Mesenchymal stem cell (in vitro differentiated cells and primary cell): ENCODE measurements at regions not wholly inside any gene's neighbourhood (a gene's known extent, or its start where the extent isn't known, plus 50 kb on each side); places are given as distances from the start of the nearest gene placed in this dataset.

Experiments used
- DNase-seq: peaks from one replicate; pipeline ENCODE4 v3.0.0-alpha.2; 2013
- H2AFZ ChIP-seq: one replicate; pipeline ENCODE4 v1.6.1; 2013; ENCODE audit warnings: low read depth, mild to moderate bottlenecking, control low read depth, inconsistent platforms, low read length, moderate library complexity
- H2AK5ac ChIP-seq: 2 replicates; pipeline ENCODE4 v1.6.1; 2013; ENCODE audit warnings: low read length, moderate library complexity, mild to moderate bottlenecking, inconsistent platforms; ENCODE audit not compliant: severe bottlenecking
- H2BK120ac ChIP-seq: one replicate; pipeline ENCODE4 v1.6.1; 2013; ENCODE audit warnings: low read depth, mild to moderate bottlenecking, inconsistent platforms, low read length, moderate library complexity
- H2BK12ac ChIP-seq, 2 experiments: one replicate each; pipeline ENCODE4 v1.6.1; 2013; ENCODE audit warnings: inconsistent platforms in 2 of 2, low read length in 2 of 2, mild to moderate bottlenecking in 2 of 2, moderate library complexity in 2 of 2, control low read depth in 1 of 2
- H2BK15ac ChIP-seq: one replicate; pipeline ENCODE4 v1.6.1; 2013; ENCODE audit warnings: mild to moderate bottlenecking, low read depth, inconsistent platforms; ENCODE audit not compliant: poor library complexity, severe bottlenecking
- H2BK5ac ChIP-seq: 2 replicates; pipeline ENCODE4 v1.6.1; 2013; ENCODE audit warnings: low read depth, mild to moderate bottlenecking, low read length, control low read depth, inconsistent platforms; ENCODE audit not compliant: poor library complexity, severe bottlenecking
- H3K14ac ChIP-seq, 2 experiments: one replicate each; pipeline ENCODE4 v1.6.1; 2013; ENCODE audit warnings: inconsistent platforms in 2 of 2, low read length in 2 of 2, control low read depth in 1 of 2, mild to moderate bottlenecking in 1 of 2, moderate library complexity in 1 of 2
- H3K18ac ChIP-seq, 2 experiments: one replicate each; pipeline ENCODE4 v1.6.1; 2013; ENCODE audit warnings: inconsistent platforms in 2 of 2, low read length in 2 of 2, control low read depth in 1 of 2, low read depth in 1 of 2, mild to moderate bottlenecking in 1 of 2
- H3K23ac ChIP-seq, 2 experiments: one replicate each; pipeline ENCODE4 v1.6.1; 2013; ENCODE audit warnings: inconsistent platforms in 2 of 2, low read length in 2 of 2, mild to moderate bottlenecking in 2 of 2, moderate library complexity in 2 of 2, control low read depth in 1 of 2
- H3K27ac ChIP-seq: 2 replicates; pipeline ENCODE4 v1.5.1; 2013; ENCODE audit warnings: mild to moderate bottlenecking, moderate library complexity, low read length, control low read depth, inconsistent platforms; ENCODE audit not compliant: poor library complexity, severe bottlenecking
- H3K27me3 ChIP-seq, 2 experiments: 2 replicates each; pipeline versions ENCODE4 v1.6.1 to v1.7.0; 2013; ENCODE audit warnings: low read length in 2 of 2, mild to moderate bottlenecking in 2 of 2, moderate library complexity in 2 of 2, control low read depth in 1 of 2, inconsistent platforms in 1 of 2; ENCODE audit not compliant: control insufficient read depth in 1 of 2, insufficient read depth in 1 of 2
- H3K36me3 ChIP-seq, 2 experiments: 2 replicates each; pipeline versions ENCODE4 v1.6.1 to v1.7.0; 2013; ENCODE audit warnings: low read length in 2 of 2, control low read depth in 1 of 2, inconsistent platforms in 1 of 2, low read depth in 1 of 2, mild to moderate bottlenecking in 1 of 2; ENCODE audit not compliant: insufficient read depth in 2 of 2, control insufficient read depth in 1 of 2
- H3K4ac ChIP-seq, 2 experiments: one replicate each; pipeline ENCODE4 v1.6.1; 2013; ENCODE audit warnings: inconsistent platforms in 2 of 2, low read length in 2 of 2, mild to moderate bottlenecking in 2 of 2, moderate library complexity in 2 of 2, control low read depth in 1 of 2, low read depth in 1 of 2
- H3K4me1 ChIP-seq: 2 replicates; pipeline ENCODE4 v1.6.1; 2013; ENCODE audit warnings: low read depth, low read length, control low read depth; ENCODE audit not compliant: control insufficient read depth, insufficient read depth
- H3K4me2 ChIP-seq: 2 replicates; pipeline ENCODE4 v1.6.1; 2013; ENCODE audit warnings: low read length, mild to moderate bottlenecking, inconsistent platforms; ENCODE audit not compliant: poor library complexity, severe bottlenecking
- H3K4me3 ChIP-seq, 2 experiments: 2 replicates each; pipeline versions ENCODE4 v1.5.1 to v1.7.0; 2013; ENCODE audit warnings: low read length in 2 of 2, mild to moderate bottlenecking in 2 of 2, control low read depth in 1 of 2, low read depth in 1 of 2; ENCODE audit not compliant: insufficient read depth in 1 of 2
- H3K79me1 ChIP-seq: replicated peaks from 2 replicates; pipeline ENCODE4 v1.6.1; 2013; ENCODE audit warnings: mild to moderate bottlenecking, control low read depth, low read length, inconsistent platforms; ENCODE audit not compliant: poor library complexity, severe bottlenecking
- H3K9ac ChIP-seq: 2 replicates; pipeline ENCODE4 v1.7.0; 2013; ENCODE audit warnings: mild to moderate bottlenecking, low read length, moderate library complexity
- H3K9me3 ChIP-seq: 2 replicates; pipeline ENCODE4 v1.7.0; 2013; ENCODE audit warnings: mild to moderate bottlenecking, low read length; ENCODE audit not compliant: control insufficient read depth
- H4K8ac ChIP-seq: one replicate; pipeline ENCODE4 v1.6.1; 2013; ENCODE audit warnings: inconsistent platforms, mild to moderate bottlenecking, low read length, moderate library complexity
- H4K91ac ChIP-seq: one replicate; pipeline ENCODE4 v1.6.1; 2013; ENCODE audit warnings: mild to moderate bottlenecking, low read length, inconsistent platforms
- WGBS: methylation state at CpG from one replicate; pipeline ENCODE4 v1.1.7; 2013; ENCODE audit warnings: mixed read lengths; 5-methylcytosine and 5-hydroxymethylcytosine counted together

DNA sequence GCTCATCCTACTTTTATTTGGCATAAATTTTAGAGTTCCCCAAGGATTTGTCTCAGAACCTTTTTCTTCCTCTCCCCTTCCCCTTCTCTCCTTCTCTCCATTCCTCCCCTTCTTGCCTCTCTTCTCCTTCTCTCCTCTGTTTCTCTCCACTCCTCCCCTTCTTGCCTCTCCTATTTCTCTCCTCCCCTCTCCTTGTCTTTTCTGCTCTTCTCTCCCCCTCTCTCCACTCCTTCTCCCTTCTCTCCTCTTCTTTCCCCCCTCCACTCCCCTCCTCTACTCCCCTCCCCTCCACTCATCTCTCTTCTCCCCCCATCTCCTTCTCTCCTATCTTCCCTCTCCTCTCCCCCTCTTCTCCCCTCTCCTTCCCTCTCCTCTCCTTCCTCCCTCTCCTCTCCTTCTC, 142.7 kb downstream of the CCDC71L start:
- H3K79me1 ChIP-seq = no peaks in the 10 kb centered on the region
- no peak overlapping the region for H3K18ac ChIP-seq
- H2AFZ ChIP-seq = no peak overlapping the region
- H3K4ac ChIP-seq = no peak overlapping the region
- no peak overlapping the region for H2BK15ac ChIP-seq
- no peak overlapping the region for H3K9ac ChIP-seq
- H3K4me1 ChIP-seq = no peaks in the 10 kb centered on the region
- H3K9me3 ChIP-seq = no peaks in the 10 kb centered on the region
- peaks cover 4 to 26% of the 10 kb centered on the region in 2 experiments for H3K27me3 ChIP-seq
- no peak overlapping the region for H4K91ac ChIP-seq
- H3K36me3 ChIP-seq = no peaks in the 10 kb centered on the region
- no peak overlapping the region for H4K8ac ChIP-seq
- no peak overlapping the region for H2BK120ac ChIP-seq
- no peak for DNase-seq
- no peak overlapping the region for H2AK5ac ChIP-seq
- H3K4me3 ChIP-seq = no peak overlapping the region
- H3K14ac ChIP-seq = no peak overlapping the region
- no peak overlapping the region for H3K4me2 ChIP-seq
- H3K23ac ChIP-seq = no peak overlapping the region
- no peak overlapping the region for H2BK5ac ChIP-seq
- H3K27ac ChIP-seq = no peak overlapping the region
- no peak overlapping the region for H2BK12ac ChIP-seq

DNA sequence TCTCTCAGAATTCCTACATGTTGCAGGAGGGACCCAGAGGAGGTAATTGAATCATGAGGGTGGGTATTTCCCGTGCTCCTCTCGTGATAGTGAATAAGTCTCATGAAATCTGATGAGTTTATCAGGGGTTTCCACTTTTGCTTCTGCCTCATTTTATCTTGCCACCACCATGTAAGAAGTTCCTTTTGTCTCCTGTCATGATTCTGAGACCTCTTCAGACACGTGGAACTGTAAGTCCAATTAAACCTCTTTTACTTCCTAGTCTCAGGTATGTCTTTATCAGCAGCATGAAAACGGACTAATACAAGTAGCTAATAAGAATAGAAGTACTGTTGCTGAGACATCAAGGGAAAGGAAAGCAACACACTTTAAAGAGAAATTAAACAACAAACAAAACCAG, 143.4 kb downstream of the CCDC71L start:
- Histone ChIP-seq H2AFZ (no peak overlapping the region), H3K4me1 (no peaks in the 10 kb centered on the region), H3K79me1 (no peaks in the 10 kb centered on the region), H3K9ac (no peak overlapping the region), H2BK15ac (no peak overlapping the region), H3K4ac (no peak overlapping the region), H3K9me3 (no peaks in the 10 kb centered on the region), H3K18ac (no peak overlapping the region), H3K14ac (no peak overlapping the region), H3K4me2 (no peak overlapping the region), H3K4me3 (no peak overlapping the region), H4K91ac (no peak overlapping the region), H4K8ac (no peak overlapping the region), H3K23ac (no peak overlapping the region), H2BK5ac (no peak overlapping the region), H3K27me3 (peaks cover 4 to 26% of the 10 kb centered on the region in 2 experiments), H2BK120ac (no peak overlapping the region), H2AK5ac (no peak overlapping the region), H3K36me3 (no peaks in the 10 kb centered on the region), H3K27ac (no peak overlapping the region), H2BK12ac (no peak overlapping the region)
- no peak for DNase-seq
- WGBS = 85% methylated on average over 4 of the region's 4 CpGs

- Histone ChIP-seq H2BK120ac (no peak overlapping the region), H3K4me3 (peak overlapping the region in 1 of 2 experiments; percentile 16), H2BK5ac (no peak overlapping the region), H3K27ac (no peak overlapping the region), H3K27me3 (peaks cover 4 to 26% of the 10 kb centered on the region in 2 experiments), H3K4me1 (no peaks in the 10 kb centered on the region), H2BK15ac (no peak overlapping the region), H3K14ac (no peak overlapping the region), H3K23ac (no peak overlapping the region), H4K91ac (no peak overlapping the region), H3K18ac (no peak overlapping the region), H2AFZ (no peak overlapping the region), H2BK12ac (no peak overlapping the region), H3K36me3 (no peaks in the 10 kb centered on the region), H3K4ac (no peak overlapping the region), H3K79me1 (no peaks in the 10 kb centered on the region), H3K4me2 (no peak overlapping the region), H4K8ac (no peak overlapping the region), H2AK5ac (no peak overlapping the region), H3K9ac (peak overlapping the region; percentile 89), H3K9me3 (no peaks in the 10 kb centered on the region)
- no peak for DNase-seq
- 80% methylated on average over 3 of the region's 3 CpGs for WGBS
Observed at GRCh38 chr7:106515321-106515720, 145.6 kb downstream of the CCDC71L start.

DNA sequence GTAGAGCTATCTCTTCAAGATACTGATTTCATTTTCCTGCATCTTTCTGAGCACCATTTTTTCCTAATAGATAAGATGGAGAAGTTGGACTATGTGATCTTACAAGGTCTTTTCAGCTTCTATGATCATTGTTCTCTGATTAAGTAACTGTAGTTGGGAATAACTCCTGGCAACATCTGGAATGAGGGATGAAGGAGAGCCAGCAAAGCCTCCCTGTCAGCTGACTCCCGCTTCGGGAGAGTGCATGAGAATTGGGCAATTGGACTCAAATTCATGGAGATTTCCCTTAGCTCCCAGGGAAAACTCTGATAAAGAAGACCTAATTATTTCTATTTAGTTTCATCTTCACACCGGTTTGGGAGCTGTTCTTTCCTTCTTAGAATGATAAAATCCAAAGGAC, 146.1 kb downstream of the CCDC71L start:
- H3K23ac ChIP-seq = no peak overlapping the region
- no peak for DNase-seq
- H4K8ac ChIP-seq = no peak overlapping the region
- no peak overlapping the region for H2BK5ac ChIP-seq
- no peaks in the 10 kb centered on the region for H3K9me3 ChIP-seq
- no peak overlapping the region for H3K14ac ChIP-seq
- no peaks in the 10 kb centered on the region for H3K36me3 ChIP-seq
- H3K4me1 ChIP-seq = no peaks in the 10 kb centered on the region
- no peak overlapping the region for H3K4me2 ChIP-seq
- no peak overlapping the region for H3K18ac ChIP-seq
- H3K27ac ChIP-seq = no peak overlapping the region
- peaks cover 4 to 26% of the 10 kb centered on the region in 2 experiments for H3K27me3 ChIP-seq
- no peak overlapping the region for H2BK12ac ChIP-seq
- H3K4ac ChIP-seq = no peak overlapping the region
- no peaks in the 10 kb centered on the region for H3K79me1 ChIP-seq
- H3K4me3 ChIP-seq = peak overlapping the region in 1 of 2 experiments; percentile 16
- H2AK5ac ChIP-seq = no peak overlapping the region
- no peak overlapping the region for H2AFZ ChIP-seq
- no peak overlapping the region for H4K91ac ChIP-seq
- H2BK120ac ChIP-seq = no peak overlapping the region
- peak overlapping the region; percentile 89 for H3K9ac ChIP-seq
- no peak overlapping the region for H2BK15ac ChIP-seq
- WGBS = no CpG with 5 or more reads among the region's 3 CpGs
